GM19023 (cell line): ENCODE measurements at regions not wholly inside any gene's neighbourhood (a gene's known extent, or its start where the extent isn't known, plus 50 kb on each side); places are given as distances from the start of the nearest gene placed in this dataset.
"Not testable (repeated sequence)": the region's sequence is repeated elsewhere in the genome, so short reads cannot be mapped to it uniquely, and the experiment has no call there.

ENCODE experiments used
- ATAC-seq: cut with Tn5 transposase; IDR thresholded peaks from one replicate; pipeline ENCODE4 v1.9.1; 2021; ENCODE audit warnings: mild to moderate bottlenecking, moderate library complexity; ENCODE audit not compliant: unreplicated experiment

GRCh38 chr21:24636696-24637095, 970.6 kb downstream of the MRPL39 start:
- no peak for ATAC-seq

DNA sequence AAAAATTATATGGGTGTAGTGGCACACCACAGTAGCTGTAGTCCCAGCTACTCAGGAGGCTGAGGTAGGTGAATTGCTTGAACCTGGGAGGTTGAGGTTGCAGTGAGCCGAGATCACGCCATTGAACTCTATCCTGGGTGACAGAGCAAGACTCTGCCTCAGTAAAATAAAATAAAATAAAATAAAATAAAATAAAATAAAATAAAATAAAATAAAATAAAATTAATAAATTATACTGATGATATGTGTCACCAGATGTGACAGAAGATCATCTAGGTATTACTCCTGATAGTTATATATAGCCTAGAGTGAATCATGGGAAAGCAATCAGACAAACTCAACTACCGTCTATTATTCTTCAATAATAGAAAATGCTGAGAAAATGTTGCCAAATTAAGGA, 972.5 kb downstream of the MRPL39 start:
- ATAC-seq = no peak

DNA sequence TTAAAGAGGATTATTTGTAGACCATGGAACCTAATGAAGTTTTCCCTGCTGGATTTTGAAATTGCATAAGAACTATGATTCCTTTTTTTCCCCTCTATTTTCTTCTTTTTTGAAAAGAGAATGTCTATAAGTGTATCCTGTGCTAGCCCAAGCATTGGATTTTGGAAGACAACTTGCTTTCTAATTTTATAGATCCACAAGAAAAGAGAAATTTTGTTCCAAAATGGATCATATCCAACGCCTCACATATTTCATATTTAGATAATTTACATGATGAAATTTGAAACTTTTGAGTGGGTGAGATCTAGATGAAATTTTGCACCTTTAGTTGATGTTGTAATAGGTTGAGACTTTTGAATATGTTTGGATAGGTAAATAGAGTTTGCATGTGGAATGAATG, 978.7 kb downstream of the MRPL39 start:
- no peak for ATAC-seq

DNA sequence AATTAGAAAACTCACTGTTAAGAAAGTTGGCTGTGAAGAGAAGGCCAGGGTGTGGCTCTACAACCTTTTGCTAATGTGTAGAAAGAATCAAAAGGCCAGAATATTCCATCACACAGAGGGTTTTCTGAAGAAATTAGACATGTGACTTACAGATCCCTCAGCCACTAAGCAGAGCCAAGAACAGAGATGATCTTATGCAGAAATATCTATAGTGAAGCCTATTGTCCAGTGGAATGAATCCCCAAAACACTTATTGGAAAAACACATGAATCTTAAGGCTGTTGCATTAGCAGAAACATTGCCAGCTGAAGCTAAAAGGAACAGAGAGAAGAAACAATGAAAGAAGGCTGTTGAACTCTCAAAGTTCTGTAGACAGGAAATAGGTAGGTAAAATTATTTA, 979.2 kb downstream of the MRPL39 start:
- no peak for ATAC-seq

- ATAC-seq = no peak
Measured at GRCh38 chr21:24617819-24618218, 989.5 kb downstream of the MRPL39 start.

DNA sequence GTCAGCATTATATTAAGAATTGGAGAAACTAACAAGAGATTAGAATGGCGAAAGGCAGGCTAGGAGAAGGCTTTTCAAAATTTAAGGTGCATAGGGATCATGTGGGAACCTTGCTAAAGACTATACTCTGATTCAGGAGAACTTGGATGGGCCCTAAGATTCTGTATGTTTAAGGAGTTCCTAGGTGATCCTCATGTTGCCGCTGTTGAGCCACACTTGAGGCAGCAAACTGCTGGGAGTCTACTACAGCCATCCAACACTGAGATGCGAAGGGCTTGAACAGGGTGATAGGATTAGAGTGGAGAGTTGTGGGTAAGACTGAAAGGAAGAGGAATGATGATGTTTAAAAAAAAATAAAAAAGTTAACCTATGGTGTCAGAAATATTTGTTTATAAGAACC, 1013.2 kb downstream of the MRPL39 start:
- ATAC-seq = no peak

GRCh38 chr21:24590261-24590660, 1017.0 kb downstream of the MRPL39 start:
- ATAC-seq = no peak

- ATAC-seq = no peak
Measured at GRCh38 chr21:24583473-24583872, 1023.8 kb downstream of the MRPL39 start.

DNA sequence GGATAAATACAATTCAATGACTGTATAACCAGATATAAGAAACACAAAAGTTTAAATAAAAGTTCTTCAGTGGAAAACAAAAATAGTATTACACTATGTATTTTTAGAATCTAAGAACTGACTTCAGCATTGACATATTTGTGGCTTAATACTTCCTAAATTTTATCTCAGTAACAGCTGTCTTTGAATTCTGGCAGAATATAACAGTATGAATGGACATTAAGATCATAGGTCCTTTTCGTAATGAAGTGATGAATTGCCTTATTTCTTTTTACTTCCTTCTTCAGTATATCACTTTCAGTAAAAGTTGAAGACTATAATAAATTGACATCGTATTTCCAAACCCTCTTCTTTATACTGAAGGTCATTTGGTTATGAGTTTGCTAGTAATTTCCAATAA, 1030.0 kb downstream of the MRPL39 start:
- ATAC-seq = no peak

DNA sequence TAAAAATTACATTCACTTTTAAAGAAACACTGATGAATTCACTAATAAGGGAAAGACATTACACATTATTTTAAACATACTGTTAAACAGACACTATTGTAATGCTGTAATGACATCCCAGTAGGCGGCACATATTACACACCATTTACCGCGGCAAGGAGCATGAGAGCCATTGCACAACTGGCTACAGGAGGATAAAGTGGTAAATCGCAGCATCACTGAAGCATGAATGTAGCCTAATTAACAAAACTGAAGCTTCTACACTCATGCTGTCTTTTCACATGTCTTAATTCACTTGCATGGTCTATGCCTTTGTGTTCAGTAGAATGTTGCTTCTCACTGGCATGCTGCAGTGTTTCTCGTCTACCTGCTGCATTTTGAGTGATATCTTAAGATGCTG, 1046.0 kb downstream of the MRPL39 start:
- ATAC-seq = no peak

- ATAC-seq = no peak
Measured at GRCh38 chr21:24552491-24552890, 1054.8 kb downstream of the MRPL39 start.

DNA sequence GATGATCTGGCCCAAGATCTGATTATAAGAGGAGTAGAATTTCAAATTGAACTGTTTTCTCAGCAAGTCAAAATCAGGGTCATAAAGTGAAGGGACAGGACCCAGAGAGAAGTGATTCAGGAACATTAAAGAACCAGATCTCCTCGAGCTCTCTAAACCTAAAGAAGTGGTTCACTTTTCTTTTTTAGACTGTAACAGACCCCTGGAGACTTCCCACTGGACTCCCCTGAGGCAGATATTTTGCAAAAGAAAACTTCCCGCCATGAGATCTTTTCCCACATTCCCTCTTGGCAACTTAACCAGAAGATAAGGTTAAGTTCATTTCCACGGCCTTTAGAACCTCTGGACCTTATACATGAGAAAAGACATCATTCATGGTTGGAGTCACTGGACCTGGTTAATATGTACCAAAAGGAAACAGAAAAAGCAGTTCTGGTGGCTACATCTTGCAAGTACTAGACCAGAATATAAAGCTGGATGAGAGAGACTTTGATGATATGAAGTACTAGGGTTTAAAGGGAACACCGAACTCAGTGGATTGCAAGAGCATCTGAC, 1061.4 kb downstream of the MRPL39 start:
- ATAC-seq = no peak

GRCh38 chr21:24514081-24514733, 1093.1 kb downstream of the MRPL39 start:
- ATAC-seq = no peak

- ATAC-seq = no peak
Measured at GRCh38 chr21:24509131-24509530, 1098.2 kb downstream of the MRPL39 start.

DNA sequence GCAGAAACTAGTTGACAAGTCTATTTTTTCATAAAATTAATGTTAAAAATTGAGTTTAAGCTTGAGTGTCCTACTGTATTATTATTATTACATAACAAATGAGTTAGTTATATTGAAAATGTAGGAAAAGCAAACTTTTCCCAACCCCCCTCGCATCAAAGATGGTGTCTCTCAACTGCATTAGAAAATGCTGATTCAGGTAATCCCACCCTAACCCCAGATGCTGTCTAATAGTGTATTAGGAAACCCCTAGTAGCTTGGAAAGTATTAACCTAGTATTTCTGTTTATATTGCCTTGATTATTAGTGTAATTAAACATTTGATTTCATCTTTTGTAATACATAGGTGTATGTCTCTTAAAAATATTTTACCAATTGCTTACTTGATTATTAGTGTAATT, 1120.3 kb downstream of the MRPL39 start:
- no peak for ATAC-seq

- ATAC-seq = not testable (repeated sequence)
Measured at GRCh38 chr21:24483361-24483760, 1123.9 kb downstream of the MRPL39 start.

DNA sequence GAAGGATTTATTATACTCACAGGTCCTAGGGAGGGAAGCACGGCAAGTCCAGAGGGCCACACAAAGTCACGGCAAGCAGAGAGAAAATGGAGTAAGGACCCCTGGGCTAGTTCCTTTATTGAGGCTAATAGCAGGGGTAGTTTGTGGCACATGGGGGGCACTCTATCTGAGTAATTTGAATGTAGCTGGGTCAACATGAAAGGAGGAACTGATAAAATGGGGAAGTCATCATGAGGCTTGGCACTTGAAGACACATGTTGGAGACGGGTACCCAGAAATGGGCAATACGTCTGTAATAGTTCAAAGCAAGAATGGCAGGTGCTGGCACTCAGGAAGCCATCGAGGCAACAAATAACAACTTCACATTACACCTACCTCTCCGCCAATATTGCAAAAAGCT, 1136.4 kb downstream of the MRPL39 start:
- no peak for ATAC-seq

DNA sequence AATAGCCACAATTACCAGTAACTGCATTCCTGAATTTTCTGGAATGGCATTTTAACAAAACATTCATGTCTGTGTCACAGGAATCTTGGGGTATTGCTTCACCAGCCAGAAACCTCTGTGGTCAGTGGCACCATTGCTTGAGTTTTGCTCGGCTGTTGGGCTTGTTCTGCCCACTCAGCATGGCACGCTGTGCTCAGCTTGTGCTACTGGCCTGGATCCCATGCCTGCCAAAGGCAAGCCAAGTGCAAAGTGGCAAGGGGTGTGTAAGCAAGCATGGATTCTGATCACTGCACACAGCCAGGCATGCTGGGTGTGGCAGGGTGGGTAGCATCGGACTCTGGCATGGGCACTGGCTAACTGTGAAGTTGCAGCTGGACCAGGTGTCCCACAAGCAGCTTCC, 1150.9 kb downstream of the MRPL39 start:
- ATAC-seq = no peak

- no peak for ATAC-seq
Measured at GRCh38 chr21:24450119-24450518, 1157.2 kb downstream of the MRPL39 start.

GRCh38 chr21:24445517-24445916, 1161.8 kb downstream of the MRPL39 start:
- no peak for ATAC-seq

DNA sequence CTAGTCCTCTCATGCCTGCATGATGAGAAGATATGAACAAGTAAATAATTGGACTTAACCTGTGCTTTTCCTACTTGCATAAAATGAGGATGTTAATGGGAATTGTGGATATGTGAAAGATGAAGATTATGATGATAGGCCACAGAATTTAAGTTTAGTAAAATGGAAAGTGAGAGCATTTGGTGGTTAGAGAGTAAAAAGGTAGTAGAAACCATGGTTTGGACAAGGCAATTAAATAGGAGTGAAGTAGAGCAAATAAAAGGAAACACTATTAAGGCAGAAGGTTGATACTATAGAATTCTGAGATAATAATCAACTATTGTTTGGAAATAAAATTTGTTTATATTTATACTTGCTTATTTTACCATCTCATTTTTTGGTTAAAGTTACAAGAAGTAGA, 1162.5 kb downstream of the MRPL39 start:
- no peak for ATAC-seq

DNA sequence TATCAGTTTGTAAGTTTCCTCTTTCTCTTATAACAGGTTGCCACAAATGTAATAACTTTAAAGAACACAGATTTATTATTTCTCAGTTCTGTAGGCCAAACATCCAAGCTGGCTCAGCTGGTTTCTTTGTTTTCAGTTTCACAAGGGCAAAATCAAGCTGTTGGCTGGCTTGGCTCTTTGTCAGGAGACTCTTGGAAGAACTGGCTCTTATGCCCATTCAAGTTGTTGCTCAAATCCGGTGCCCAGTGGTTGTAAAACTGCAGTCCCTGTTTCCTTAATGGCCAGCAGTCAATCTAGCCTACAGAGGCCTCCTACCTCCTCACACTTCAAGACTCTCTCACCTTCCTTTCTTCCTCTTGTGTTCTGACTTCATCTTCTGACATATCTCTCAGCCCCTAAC, 1171.0 kb downstream of the MRPL39 start:
- no peak for ATAC-seq

- ATAC-seq = peak; percentile 86
Measured at GRCh38 chr21:24428591-24429199, 1178.6 kb downstream of the MRPL39 start.
